Lung (tissue), 11 donors: ENCODE measurements at regions not wholly inside any gene's neighbourhood (a gene's known extent, or its start where the extent isn't known, plus 50 kb on each side); places are given as distances from the start of the nearest gene placed in this dataset.

Experiments used
- ATAC-seq: fragments of 200-7000 bp; cut with Tn5 transposase; one replicate; pipeline ENCODE4 v1.9.1; 2020; ENCODE audit warnings: moderate number of reproducible peaks; ENCODE audit not compliant: insufficient read depth, low FRiP score
- DNase-seq, 3 donors: peaks; one replicate each; pipeline ENCODE4 v3.0.0-alpha.2; 2013 to 2017
- H3K27ac ChIP-seq, 2 donors: one replicate each; pipeline ENCODE4 v1.5.1; 2013; ENCODE audit warnings: mild to moderate bottlenecking in 2 of 2, moderate library complexity in 2 of 2, control low read depth in 1 of 2, inconsistent platforms in 1 of 2, low read depth in 1 of 2, low read length in 1 of 2
- H3K27me3 ChIP-seq, 3 donors: one replicate each; pipeline ENCODE4 v1.5.1; 2013; ENCODE audit warnings: low read length in 2 of 3; ENCODE audit not compliant: control insufficient read depth in 3 of 3, insufficient read depth in 3 of 3
- H3K36me3 ChIP-seq, 4 donors: one replicate each; pipeline ENCODE4 v1.5.1; 2013; ENCODE audit warnings: low read length in 4 of 4, mild to moderate bottlenecking in 1 of 4, moderate library complexity in 1 of 4; ENCODE audit not compliant: control insufficient read depth in 4 of 4, insufficient read depth in 4 of 4
- H3K4me1 ChIP-seq, 5 donors: one replicate each; pipeline ENCODE4 v1.5.1; 2013; ENCODE audit warnings: low read length in 5 of 5, mild to moderate bottlenecking in 2 of 5, moderate library complexity in 1 of 5; ENCODE audit not compliant: control insufficient read depth in 5 of 5, insufficient read depth in 5 of 5
- H3K4me3 ChIP-seq: one replicate; pipeline ENCODE4 v1.5.1; 2013; ENCODE audit warnings: mild to moderate bottlenecking, control low read depth, moderate library complexity
- H3K9ac ChIP-seq, 2 donors: one replicate each; pipeline ENCODE4 v1.5.1; 2013; ENCODE audit warnings: low read length in 2 of 2, control low read depth in 1 of 2; ENCODE audit not compliant: insufficient read depth in 1 of 2
- H3K9me3 ChIP-seq, 4 donors: one replicate each; pipeline ENCODE4 v1.5.1; 2013; ENCODE audit warnings: low read length in 3 of 4, mild to moderate bottlenecking in 1 of 4, moderate library complexity in 1 of 4; ENCODE audit not compliant: control insufficient read depth in 4 of 4, insufficient read depth in 3 of 4
- CTCF ChIP-seq: IDR thresholded peaks from 2 replicates; pipeline ENCODE4 v1.5.1; 2012; ENCODE audit warnings: mild to moderate bottlenecking; ENCODE audit errors: control extremely low read depth, extremely low read depth
- WGBS, 2 donors: extraction: QIAGEN DNeasy Blood & Tissue Kit; methylation state at CpG; one replicate each; pipeline ENCODE4 v1.1.7; 2013; 5-methylcytosine and 5-hydroxymethylcytosine counted together
- donor health status: control.
- donor health status: control.
- donor health status: Bipolar disorder and iron deficiency.
- donor health status: healthy.
- donor health status: DM: yes; HTN: yes; CAD: no.

- no peak for ATAC-seq
- Histone ChIP-seq H3K27me3 (no peaks in the 10 kb centered on the region), H3K4me3 (no peak overlapping the region), H3K9me3 (peaks cover 0 to 3% (median 0%) of the 10 kb centered on the region in 4 donors), H3K9ac (no peak overlapping the region), H3K36me3 (no peaks in the 10 kb centered on the region), H3K4me1 (peaks cover 0 to 1% (median 0%) of the 10 kb centered on the region in 5 donors), H3K27ac (no peak overlapping the region)
- TF ChIP-seq CTCF = no peak
- no peak for DNase-seq
- WGBS, 2 donors = 42 to 71% methylated on average over 6 of the region's 6 CpGs
These were observed 72.4 kb downstream of the NOG start for GRCh38 chr17:56665864-56666263.

GRCh38 chr17:56667925-56668458 is 74.5 kb downstream of the NOG start:
- H3K36me3 ChIP-seq = no peaks in the 10 kb centered on the region
- no peak for ATAC-seq
- no peak overlapping the region for H3K4me3 ChIP-seq
- peaks cover 0 to 7% (median 0%) of the 10 kb centered on the region in 4 donors for H3K9me3 ChIP-seq
- WGBS, 2 donors = 66 to 70% methylated on average over 5 of the region's 5 CpGs
- TF ChIP-seq CTCF = no peak
- no peak overlapping the region for H3K27ac ChIP-seq
- peaks cover 0 to 4% (median 3%) of the 10 kb centered on the region in 3 donors for H3K27me3 ChIP-seq
- H3K9ac ChIP-seq = no peak overlapping the region
- H3K4me1 ChIP-seq = peaks cover 0 to 1% (median 0%) of the 10 kb centered on the region in 5 donors
- no peak for DNase-seq

- Histone ChIP-seq H3K27ac (no peak overlapping the region), H3K4me1 (no peaks in the 10 kb centered on the region), H3K9me3 (peaks cover 0 to 7% (median 0%) of the 10 kb centered on the region in 4 donors), H3K36me3 (no peaks in the 10 kb centered on the region), H3K4me3 (no peak overlapping the region), H3K9ac (no peak overlapping the region), H3K27me3 (peaks cover 0 to 26% (median 18%) of the 10 kb centered on the region in 3 donors)
- WGBS, 2 donors = 95% methylated on average over 8 of the region's 8 CpGs
- ATAC-seq = no peak
- no peak for DNase-seq
- no peak for TF ChIP-seq CTCF
These were observed 78.7 kb downstream of the NOG start for GRCh38 chr17:56672195-56672594.
